GM12874 (cell line): ENCODE measurements at regions not wholly inside any gene's neighbourhood (a gene's known extent, or its start where the extent isn't known, plus 50 kb on each side); places are given as distances from the start of the nearest gene placed in this dataset.

Experiments
- TF ChIP-seq, protein P1 (sequence below): IDR thresholded peaks from 2 replicates; pipeline ENCODE4 v1.5.1; 2011; ENCODE audit warnings: low read depth, mild to moderate bottlenecking, control low read depth, low read length, moderate library complexity; ENCODE audit not compliant: insufficient read depth

DNA sequence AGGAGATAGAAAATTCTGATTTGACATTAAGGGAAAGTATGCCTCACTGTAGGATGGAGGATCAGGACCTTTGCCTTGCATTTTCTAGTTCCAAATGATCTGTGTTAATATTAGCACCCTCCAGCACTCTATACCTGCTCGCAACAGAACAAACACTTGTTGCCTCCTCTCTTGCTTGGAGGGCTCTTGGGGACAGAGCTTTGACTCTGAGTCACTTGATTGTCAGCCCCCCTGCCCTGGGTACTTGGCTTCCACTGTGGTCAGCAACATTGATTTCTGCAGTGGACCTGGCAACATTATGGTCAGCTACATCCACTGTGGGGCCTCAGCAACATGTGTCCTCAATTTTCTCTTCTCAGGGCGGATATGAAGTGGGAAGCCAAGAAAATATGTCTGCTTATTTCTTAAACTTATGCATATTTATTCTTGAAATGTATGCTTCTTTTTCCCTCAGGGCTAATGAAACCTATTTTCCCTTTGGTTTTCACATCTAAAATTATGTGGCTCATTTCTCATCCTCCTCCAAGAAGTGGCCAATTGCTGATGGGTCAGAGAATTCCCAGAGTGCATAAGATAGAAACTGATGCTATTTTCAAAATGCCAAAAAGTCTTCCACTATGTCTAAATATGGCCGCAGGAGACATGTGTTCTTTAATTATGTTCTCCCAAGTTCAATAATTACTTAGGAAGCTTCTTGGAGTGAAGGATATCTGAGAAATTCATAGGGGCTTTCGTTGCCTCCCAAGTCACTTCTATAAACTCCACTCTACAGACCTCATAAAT is 94.6 kb upstream of the SMIM36 start:
- TF ChIP-seq, protein P1, sequence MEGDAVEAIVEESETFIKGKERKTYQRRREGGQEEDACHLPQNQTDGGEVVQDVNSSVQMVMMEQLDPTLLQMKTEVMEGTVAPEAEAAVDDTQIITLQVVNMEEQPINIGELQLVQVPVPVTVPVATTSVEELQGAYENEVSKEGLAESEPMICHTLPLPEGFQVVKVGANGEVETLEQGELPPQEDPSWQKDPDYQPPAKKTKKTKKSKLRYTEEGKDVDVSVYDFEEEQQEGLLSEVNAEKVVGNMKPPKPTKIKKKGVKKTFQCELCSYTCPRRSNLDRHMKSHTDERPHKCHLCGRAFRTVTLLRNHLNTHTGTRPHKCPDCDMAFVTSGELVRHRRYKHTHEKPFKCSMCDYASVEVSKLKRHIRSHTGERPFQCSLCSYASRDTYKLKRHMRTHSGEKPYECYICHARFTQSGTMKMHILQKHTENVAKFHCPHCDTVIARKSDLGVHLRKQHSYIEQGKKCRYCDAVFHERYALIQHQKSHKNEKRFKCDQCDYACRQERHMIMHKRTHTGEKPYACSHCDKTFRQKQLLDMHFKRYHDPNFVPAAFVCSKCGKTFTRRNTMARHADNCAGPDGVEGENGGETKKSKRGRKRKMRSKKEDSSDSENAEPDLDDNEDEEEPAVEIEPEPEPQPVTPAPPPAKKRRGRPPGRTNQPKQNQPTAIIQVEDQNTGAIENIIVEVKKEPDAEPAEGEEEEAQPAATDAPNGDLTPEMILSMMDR: no peak

DNA sequence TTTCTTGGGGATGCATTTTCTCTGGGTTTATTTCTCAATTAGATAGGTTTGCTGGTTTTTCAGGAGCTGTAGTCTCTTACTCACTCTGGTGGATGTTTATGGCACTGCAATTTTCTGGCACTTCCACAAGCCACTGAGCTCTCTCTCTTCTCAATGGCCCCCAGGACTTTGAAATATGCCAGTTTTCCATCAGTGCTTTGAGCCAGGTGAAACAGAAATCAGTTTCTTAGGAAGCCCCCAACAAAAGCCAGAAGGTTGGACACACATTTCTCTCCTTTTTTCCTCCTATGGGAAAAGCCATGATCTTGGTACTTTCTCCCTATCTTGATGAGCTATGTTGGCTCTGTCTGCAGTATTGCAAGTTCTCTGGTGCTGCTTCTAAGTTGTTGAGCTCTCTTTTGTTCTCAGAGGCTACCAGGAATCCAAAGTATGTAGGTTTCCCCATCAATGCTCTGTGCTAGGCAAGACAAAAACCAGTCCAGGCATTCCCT is 90.7 kb upstream of the SMIM36 start:
- TF ChIP-seq, protein P1: peak; percentile 69

DNA sequence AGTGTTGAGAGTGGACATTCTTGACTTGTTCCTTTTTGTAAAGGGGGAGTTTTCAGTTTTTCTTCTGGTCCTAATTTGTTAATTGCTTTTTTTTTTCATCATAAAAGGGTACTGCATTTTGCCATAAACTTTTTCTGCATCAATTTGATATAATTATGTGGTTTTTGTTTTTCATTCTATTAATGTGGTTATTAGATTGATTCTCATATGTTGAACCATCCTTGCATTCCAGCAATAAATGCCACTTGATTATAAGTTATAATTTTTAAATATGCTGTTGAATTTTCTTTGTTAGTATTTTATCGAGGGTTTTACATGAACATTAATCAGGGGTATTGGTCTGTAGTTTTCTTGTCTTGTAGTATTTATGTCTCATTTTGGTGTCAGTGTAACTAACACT is 87.2 kb upstream of the SMIM36 start:
- TF ChIP-seq, protein P1: no peak

DNA sequence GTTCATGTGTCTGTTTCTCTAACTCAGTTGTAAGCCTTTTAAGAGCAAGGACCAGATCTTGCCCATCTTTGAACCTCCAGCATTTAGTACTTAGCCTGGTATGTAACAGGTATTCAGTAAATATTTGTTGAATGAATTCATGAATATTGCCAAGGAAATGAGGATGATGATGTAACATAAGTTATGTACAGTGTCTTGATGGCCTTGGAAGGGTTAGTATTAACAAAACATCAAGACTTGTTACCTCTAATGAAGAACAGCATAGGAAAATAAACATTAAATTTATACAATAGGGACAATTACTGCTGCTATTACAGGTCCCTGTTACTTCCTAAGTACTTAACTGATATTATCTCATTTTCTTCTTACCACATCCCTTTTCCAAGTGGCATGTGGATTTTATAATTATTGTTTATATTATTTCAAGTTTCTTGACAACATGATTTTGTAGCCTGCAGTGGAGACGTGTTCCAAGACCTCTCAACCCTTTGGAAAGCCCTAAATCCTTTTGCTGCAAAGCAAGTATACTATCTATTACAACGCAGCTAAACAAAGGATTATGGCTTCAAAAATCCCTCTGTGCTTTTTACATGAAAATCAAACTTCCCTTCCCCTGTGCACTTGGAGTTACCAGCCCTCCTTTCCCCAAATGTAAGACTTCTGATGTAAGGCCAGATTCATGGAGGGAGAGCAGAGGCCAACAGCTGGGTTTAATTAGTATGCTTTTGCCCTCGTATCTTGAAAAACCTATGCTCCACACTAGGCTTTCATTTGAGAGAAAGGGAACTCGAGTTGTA is 77.4 kb upstream of the SMIM36 start:
- TF ChIP-seq, protein P1: no peak

DNA sequence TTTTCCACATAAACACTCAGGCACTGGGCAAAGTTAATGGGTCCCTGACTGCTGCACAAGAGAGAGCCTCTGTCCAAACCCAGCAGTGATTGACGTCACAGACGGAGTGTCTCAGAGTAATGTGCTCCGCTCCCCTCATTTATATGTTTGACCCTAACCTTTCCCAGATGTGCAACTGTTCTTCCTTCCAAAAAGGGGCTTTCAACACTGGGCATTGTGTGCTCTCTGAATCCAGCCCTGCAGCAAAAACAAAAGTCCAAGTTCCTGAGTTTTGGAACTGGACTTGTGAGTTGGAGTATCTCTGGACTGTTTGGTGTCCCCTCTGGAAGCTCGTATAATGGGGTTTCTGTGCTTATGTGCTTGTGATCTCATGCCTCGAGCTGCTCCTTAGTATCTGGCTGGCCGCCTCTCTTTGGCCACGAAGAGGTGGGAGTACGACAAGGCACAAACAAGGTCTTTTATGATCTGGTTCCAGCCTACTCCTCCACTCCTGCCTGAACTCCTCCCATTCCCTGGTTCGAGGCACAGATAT is 76.4 kb upstream of the SMIM36 start:
- TF ChIP-seq, protein P1: no peak

DNA sequence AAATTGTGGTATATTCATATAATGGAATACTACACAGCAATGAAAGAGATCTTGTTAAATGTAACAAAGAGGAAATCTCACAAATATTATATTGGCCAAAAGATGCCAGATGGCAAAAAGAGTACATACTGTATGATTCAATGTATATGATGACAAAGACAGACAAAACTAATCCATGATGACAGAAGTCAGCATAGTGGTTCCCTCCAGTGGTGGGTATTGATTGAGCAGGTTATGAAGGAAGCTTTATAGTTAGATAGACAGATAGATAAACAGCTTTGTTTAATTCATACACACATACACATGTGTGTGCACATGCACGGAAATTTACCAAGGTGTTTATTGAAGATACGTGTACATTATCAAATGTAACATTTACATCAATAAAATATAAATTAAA is 74.4 kb upstream of the SMIM36 start:
- TF ChIP-seq, protein P1: no peak

DNA sequence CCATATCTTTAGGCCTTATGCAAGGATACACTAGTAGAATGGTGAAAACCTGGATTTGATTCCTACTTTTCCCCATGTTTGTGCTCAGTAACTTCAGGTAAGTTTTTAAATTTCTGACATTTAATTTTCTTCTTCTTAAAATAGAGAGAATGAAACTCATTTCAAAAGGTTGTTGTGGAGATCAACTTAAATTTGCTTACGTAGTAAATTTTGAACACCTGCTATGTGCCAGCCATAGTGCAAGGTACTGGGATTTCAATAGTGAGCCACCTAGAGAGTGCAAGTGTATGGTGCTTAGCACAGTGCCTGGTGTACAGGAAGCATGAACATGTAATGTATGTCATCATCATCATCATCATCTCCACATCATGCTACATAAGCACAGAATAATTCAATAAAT is 73.6 kb upstream of the SMIM36 start:
- TF ChIP-seq, protein P1: no peak
